Tibial nerve (tissue), 3 donors: ENCODE measurements at regions not wholly inside any gene's neighbourhood (a gene's known extent, or its start where the extent isn't known, plus 50 kb on each side); places are given as distances from the start of the nearest gene placed in this dataset.

Experiments used
- POLR2A ChIP-seq, 2 donors: fragments of 450-650 bp; IDR thresholded peaks; one replicate each; pipeline ENCODE4 v1.6.1; 2017; ENCODE audit warnings: antibody characterized with exemption in 2 of 2, mild to moderate bottlenecking in 2 of 2, moderate library complexity in 2 of 2
- TF ChIP-seq, protein P1 (sequence below), 5 experiments: fragments of 200-600 bp in 3 of 5; fragments of 450-650 bp in 2 of 5; sonication (generic) in 3 of 5; IDR thresholded peaks; one replicate each; pipeline ENCODE4 v1.5.1; 2016 to 2019; ENCODE audit warnings: antibody characterized with exemption in 5 of 5, mild to moderate bottlenecking in 3 of 5, moderate library complexity in 2 of 5

DNA sequence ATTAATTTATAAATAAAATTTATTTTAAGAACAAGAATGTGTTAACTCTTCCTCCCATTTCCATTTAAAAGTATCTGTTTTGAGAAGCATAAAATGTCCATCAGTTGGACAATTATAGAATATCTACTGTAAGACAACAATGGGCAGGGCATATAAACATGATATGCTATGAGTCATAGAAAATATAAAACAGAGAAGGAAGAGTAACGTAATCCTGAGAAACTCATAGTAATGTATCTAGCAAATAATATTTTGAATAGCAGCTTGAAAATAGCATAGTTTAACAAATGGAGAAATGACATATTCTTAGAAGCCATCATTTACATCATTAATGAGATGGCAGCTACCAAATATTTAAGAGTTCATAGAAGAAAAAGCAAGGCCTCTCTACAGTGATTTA, 820.3 kb upstream of the PCDH10 start:
- TF ChIP-seq, protein P1, sequence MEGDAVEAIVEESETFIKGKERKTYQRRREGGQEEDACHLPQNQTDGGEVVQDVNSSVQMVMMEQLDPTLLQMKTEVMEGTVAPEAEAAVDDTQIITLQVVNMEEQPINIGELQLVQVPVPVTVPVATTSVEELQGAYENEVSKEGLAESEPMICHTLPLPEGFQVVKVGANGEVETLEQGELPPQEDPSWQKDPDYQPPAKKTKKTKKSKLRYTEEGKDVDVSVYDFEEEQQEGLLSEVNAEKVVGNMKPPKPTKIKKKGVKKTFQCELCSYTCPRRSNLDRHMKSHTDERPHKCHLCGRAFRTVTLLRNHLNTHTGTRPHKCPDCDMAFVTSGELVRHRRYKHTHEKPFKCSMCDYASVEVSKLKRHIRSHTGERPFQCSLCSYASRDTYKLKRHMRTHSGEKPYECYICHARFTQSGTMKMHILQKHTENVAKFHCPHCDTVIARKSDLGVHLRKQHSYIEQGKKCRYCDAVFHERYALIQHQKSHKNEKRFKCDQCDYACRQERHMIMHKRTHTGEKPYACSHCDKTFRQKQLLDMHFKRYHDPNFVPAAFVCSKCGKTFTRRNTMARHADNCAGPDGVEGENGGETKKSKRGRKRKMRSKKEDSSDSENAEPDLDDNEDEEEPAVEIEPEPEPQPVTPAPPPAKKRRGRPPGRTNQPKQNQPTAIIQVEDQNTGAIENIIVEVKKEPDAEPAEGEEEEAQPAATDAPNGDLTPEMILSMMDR (IDR thresholded peaks at IDR 0.05), result no peak
- TF ChIP-seq POLR2A (IDR thresholded peaks at IDR 0.05), result no peak
